ENCODE measurements at regions not wholly inside any gene's neighbourhood (a gene's known extent, or its start where the extent isn't known, plus 50 kb on each side); places are given as distances from the start of the nearest gene placed in this dataset.

GRCh38 chr22:27655582-27656185, 145.9 kb downstream of the MN1 start:
- ATAC-seq (no peak), DNase-seq (ENCODE audit: missing footprints) (no peak)
- intact Hi-C loops (cut with DNase I): no loop called here

- DNase-seq (ENCODE audit: missing footprints): no peak
- intact Hi-C loops (cut with DNase I): no loop called here
- ATAC-seq: no peak
These were observed 144.6 kb downstream of the MN1 start for GRCh38 chr22:27656970-27657369.

GRCh38 chr22:27660306-27660705, 141.2 kb downstream of the MN1 start:
- ATAC-seq (no peak), DNase-seq (ENCODE audit: missing footprints) (no peak)
- intact Hi-C loops (cut with DNase I): no loop called here

DNA sequence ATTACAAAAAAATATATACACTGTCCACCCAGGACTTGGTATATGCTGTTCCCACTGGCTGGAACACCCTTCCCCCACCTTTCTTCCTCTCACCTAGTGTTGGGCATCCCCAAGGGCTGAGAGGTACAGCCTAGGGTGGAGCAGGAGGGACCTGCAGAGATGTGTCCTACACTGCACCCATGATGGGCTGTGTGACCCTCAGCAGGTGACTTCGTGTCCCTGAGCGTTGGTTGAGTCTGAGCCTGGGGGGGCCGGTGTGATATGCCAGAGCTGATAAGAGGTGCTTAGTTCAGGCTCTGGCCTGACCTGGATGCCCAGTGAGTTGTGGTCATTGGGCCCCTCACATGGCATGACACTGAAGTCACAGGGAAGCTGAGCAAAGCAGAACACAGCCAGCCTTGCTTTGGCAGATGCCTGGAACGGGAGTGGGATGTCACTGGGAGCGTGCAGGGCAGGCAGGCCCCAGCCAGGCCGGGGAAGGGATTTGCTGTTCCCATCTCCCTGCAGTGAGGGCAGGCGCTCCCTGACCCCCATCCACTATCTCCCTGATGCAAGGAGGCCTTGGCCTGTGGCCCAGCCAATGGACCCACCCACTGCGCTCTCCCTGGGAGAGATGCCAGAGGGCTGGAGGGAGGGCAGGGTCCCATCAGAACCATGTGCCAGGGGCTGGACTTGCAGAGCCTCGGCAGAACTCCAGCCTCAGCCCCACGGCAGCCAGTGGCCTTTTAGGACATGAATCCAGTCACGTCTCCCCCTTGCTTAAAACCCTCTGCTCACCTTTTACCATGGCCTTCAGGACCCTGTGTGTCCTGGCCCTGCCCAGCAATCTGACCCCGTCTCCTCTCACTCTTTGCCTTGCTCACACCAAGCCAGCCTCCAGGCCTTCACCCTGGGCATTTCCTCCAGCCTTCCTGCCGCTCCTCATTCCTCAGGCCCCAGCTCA, 138.9 kb downstream of the MN1 start:
- intact Hi-C loops (cut with DNase I): no loop called here
- DNase-seq (ENCODE audit: missing footprints) (peak; percentile 90), ATAC-seq (peak; percentile 96)

DNA sequence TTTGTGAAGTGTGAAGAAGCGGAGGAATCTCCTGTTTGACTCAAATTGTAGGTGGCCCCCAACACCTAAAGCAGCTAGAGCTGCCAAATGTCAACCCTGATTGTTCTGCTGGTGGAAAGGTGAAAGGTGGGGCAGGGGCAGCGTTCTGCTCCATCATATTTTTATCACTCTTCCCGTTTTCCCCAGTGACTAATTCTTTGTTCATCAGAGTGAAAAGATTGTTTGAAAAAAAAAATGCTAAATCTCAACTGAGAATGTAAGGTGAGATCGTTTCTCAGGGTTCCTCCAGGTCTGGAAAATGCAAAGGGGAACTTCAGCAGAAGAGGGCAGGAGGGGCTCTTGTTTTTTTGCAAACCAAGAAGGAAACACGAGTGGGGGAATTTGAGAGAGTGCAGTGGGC, 137.7 kb downstream of the MN1 start:
- no peak for DNase-seq (ENCODE audit: missing footprints)
- no peak for ATAC-seq
- intact Hi-C loops (cut with DNase I): no loop called here

DNA sequence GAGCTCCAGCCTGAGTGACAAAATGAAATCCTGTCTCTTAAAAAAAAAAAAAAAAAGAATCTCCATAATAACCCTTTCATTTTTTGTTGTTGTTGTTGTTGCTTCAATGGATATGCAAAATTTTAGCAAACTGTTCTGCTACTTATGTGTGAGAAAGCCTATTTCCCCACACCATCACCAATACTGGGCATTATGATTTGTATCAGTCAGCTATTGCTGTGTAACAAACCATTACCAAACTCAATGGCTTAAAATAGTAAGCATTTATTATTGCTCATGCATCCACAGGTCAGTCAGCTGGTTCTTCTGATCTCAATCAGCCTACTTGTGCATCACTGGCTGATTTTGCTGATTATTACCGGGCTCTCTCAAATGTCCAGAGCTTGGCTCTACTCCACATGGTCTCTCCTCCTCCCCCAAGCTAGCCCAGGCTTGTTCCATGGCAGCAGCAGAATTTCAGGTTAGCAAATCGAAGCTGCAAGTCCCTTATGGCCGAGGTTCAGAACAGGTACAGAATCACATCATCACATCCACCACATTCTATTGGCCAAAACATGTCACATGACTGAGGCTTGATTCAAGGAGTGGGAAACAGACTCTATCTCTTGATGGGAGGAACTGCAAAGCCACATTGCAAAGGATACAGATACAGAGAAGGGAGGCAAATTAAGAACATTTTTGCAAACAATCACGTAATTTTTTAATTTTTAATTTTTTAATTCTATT, 135.1 kb downstream of the MN1 start:
- ATAC-seq (no peak), DNase-seq (ENCODE audit: missing footprints) (no peak)
- intact Hi-C loops (cut with DNase I): no loop called here

DNA sequence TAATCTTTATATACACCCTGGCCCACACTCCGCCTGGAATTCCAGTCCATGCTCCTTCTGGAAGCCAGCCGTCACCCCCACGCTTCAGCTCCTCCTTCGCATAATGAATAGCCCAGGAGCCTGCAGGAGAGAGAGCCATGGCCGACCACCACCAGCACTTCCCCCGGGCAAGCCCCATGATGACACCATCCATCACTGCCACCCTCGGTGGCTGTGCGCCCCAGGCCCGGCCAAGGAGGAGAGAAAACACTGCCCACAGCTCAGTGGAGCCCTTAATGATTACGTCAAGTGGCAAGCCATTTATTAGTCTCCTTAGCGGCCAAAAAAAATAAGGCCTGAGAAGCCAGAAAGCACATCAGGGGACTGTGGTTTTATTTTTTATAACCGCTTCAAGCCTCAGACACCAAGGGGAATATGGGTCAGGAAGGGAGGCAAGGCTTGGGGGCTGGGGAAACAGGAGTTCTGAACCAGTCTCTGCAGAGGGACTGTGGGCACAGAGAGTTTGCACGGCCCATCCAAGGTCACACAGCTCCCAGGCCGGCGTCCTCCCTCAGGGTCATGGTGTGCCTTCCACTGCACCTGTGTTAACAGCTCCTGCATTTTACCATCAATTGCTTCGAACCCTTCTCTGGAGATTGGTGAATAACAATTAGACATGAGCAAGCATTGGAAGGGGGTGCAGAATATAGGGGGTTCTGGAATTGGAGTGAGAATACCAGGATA, 134.3 kb downstream of the MN1 start:
- DNase-seq (ENCODE audit: missing footprints): no peak
- intact Hi-C loops (cut with DNase I): no loop called here
- no peak for ATAC-seq

GRCh38 chr22:27668828-27669797, 132.4 kb downstream of the MN1 start:
- DNase-seq (ENCODE audit: missing footprints): peak; percentile 88
- intact Hi-C loops (cut with DNase I): loop anchor here (1.0 kb wide), 1 partner anchor 57 kb away; no protein-coding TSS in a partner anchor
- ATAC-seq: peak; percentile 88

DNA sequence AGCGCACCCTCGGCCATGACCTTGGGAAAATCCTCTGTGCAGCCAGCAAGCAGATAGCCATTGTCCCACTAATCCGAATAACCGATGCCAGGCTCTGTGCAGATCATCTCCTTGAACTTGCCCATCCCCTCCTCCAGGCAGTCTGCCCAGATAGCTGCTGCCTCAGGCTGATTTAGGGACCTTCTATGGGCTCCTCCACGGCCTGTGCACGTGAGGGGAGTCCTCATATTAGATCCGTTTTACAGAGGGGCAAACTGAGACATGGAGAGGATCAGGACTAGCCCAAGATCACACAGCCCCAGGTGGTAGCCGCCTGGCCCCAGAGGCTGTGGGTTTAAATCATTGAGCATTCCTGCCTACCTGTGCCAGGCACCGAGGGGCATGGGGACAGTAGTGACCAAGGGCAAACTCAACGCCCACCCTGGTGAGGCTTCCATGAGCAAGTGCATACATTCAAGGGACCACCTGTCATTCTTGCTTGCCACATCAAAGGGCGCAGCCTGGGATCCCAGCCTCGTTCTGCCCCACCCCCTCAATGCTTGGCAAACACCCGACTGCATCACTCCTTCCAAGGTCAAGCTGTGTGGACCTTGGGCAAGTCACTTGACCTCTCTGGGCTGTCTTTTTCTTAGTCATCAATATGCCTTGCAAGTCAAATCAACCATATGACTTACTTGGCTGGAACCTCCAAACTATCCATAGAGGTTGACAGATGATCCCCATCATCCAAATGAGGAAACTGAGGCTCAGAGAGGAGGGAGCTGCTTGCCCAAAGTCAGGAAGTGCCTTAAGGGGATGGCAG, 131.6 kb downstream of the MN1 start:
- intact Hi-C loops (cut with DNase I): loop anchor here (1.0 to 2.0 kb wide), 2 partner anchors 15 to 56 kb away; no protein-coding TSS in a partner anchor
- DNase-seq (ENCODE audit: missing footprints): no peak

GRCh38 chr22:27670701-27671412, 130.7 kb downstream of the MN1 start:
- ATAC-seq (peak; percentile 47), DNase-seq (ENCODE audit: missing footprints) (no peak)
- intact Hi-C loops (cut with DNase I): loop anchor here (2.0 kb wide), 1 partner anchor 14 kb away; no protein-coding TSS in a partner anchor

More for the DNA sequence above, 131.6 kb downstream of the MN1 start:
- ATAC-seq: peak; percentile 2

DNA sequence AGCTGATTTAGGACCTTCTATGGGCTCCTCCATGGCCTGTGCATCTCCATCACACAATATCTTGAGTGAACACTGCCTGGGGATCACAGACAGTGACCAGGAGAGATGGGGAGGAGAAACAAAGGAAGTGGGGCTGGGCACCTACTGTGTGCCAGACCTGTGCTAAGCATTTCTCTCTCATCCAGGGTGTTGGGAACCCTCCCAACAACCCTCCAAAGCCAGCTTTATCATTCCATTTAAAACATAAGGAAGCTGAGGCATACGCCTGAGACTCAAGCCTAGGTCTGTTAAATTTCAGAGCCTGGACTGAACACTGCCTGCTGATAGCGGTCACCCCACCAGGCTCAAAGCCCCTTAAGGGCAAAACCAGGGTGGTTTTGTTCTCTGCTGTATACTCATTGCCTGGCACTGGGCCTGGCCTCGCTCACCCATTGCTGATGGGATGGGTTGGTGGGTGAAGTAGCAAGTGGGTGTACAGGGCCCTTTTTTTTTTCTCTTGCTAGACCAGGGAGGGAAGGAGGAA, 130.1 kb downstream of the MN1 start:
- no peak for ATAC-seq
- intact Hi-C loops (cut with DNase I): loop anchor here (2.0 kb wide), 1 partner anchor 13 kb away; no protein-coding TSS in a partner anchor

GRCh38 chr22:27672721-27673418, 128.7 kb downstream of the MN1 start:
- no peak for DNase-seq (ENCODE audit: missing footprints)
- no peak for ATAC-seq
- intact Hi-C loops (cut with DNase I): no loop called here

More for the DNA sequence above, 130.1 kb downstream of the MN1 start:
- DNase-seq (ENCODE audit: missing footprints): no peak

DNA sequence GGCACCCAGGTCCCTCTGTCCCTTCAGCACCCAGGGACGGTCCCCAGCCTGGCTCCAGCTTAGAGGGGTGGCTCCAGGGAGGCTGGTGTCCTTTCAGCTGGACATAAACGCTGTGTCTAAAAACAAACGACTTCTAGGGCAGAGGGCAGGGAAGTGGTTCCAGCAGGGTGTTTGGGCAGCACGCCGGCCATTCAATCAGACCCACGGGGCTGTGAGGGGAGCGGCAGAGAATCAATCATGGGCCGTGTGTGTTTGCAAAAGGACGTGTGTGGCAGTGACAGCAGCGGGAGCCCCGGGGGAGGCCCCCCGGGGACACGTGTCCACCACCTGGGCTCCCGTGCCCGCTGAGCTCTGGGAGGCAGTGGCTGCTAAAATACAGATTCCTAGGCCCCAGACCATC, 127.7 kb downstream of the MN1 start:
- DNase-seq (ENCODE audit: missing footprints): no peak
- no peak for ATAC-seq
- intact Hi-C loops (cut with DNase I): no loop called here

- DNase-seq (ENCODE audit: missing footprints) (no peak), ATAC-seq (no peak)
- intact Hi-C loops (cut with DNase I): no loop called here
These were observed 127.2 kb downstream of the MN1 start for GRCh38 chr22:27674261-27674923.

Data from Right ventricle myocardium inferior (tissue), 1 donor.